H9 (cell line): ENCODE measurements at regions not wholly inside any gene's neighbourhood (a gene's known extent, or its start where the extent isn't known, plus 50 kb on each side); places are given as distances from the start of the nearest gene placed in this dataset.

ENCODE experiments used
- DNase-seq: peaks from one replicate; pipeline ENCODE4 v3.0.0-alpha.2; 2017
- H2AFZ ChIP-seq: one replicate; pipeline ENCODE4 v1.6.1; 2013; ENCODE audit warnings: mild to moderate bottlenecking, low read length, control low read depth, moderate library complexity
- H2AK5ac ChIP-seq: 2 replicates; pipeline ENCODE4 v1.6.1; 2013; ENCODE audit warnings: low read length, control low read depth, mixed read lengths; ENCODE audit not compliant: insufficient read length
- H2BK120ac ChIP-seq: one replicate; pipeline ENCODE4 v1.6.1; 2013; ENCODE audit warnings: low read depth, mild to moderate bottlenecking, low read length, control low read depth, inconsistent platforms; ENCODE audit not compliant: poor library complexity, severe bottlenecking
- H2BK12ac ChIP-seq: 2 replicates; pipeline ENCODE4 v1.6.1; 2013; ENCODE audit warnings: low read length, control low read depth, mixed read lengths, low read depth; ENCODE audit not compliant: insufficient read length
- H2BK15ac ChIP-seq: 2 replicates; pipeline ENCODE4 v1.6.1; 2013; ENCODE audit warnings: low read depth, low read length, control low read depth
- H2BK20ac ChIP-seq: one replicate; pipeline ENCODE4 v1.6.1; 2013; ENCODE audit warnings: low read depth, mild to moderate bottlenecking, low read length, control low read depth, inconsistent platforms; ENCODE audit not compliant: poor library complexity, severe bottlenecking
- H2BK5ac ChIP-seq: 2 replicates; pipeline ENCODE4 v1.6.1; 2013; ENCODE audit warnings: low read length, control low read depth, mixed read lengths; ENCODE audit not compliant: insufficient read length
- H3K14ac ChIP-seq: 2 replicates; pipeline ENCODE4 v1.6.1; 2013; ENCODE audit warnings: low read length, control low read depth; ENCODE audit not compliant: insufficient read depth
- H3K18ac ChIP-seq: 2 replicates; pipeline ENCODE4 v1.6.1; 2013; ENCODE audit warnings: low read depth, mild to moderate bottlenecking, mixed read lengths, low read length, control low read depth; ENCODE audit not compliant: insufficient read length
- H3K23ac ChIP-seq: 2 replicates; pipeline ENCODE4 v1.6.1; 2013; ENCODE audit warnings: low read length, control low read depth, mixed read lengths, low read depth; ENCODE audit not compliant: insufficient read length
- H3K23me2 ChIP-seq: 2 replicates; pipeline ENCODE4 v1.6.1; 2013; ENCODE audit warnings: low read depth, mild to moderate bottlenecking, mixed read lengths, low read length, control low read depth; ENCODE audit not compliant: insufficient read length, poor library complexity, severe bottlenecking
- H3K27ac ChIP-seq: 2 replicates; pipeline ENCODE4 v1.5.1; 2013; ENCODE audit warnings: low read length, control low read depth, mixed read lengths, low read depth; ENCODE audit not compliant: insufficient read length
- H3K27me3 ChIP-seq: 2 replicates; pipeline ENCODE4 v1.6.1; 2013; ENCODE audit warnings: low read length, control low read depth, inconsistent platforms; ENCODE audit not compliant: insufficient read depth
- H3K4ac ChIP-seq: 2 replicates; pipeline ENCODE4 v1.6.1; 2013; ENCODE audit warnings: low read depth, mild to moderate bottlenecking, control low read depth, inconsistent platforms, low read length, moderate library complexity
- H3K4me1 ChIP-seq: 2 replicates; pipeline ENCODE4 v1.6.1; 2013; ENCODE audit warnings: low read length, control low read depth, inconsistent platforms; ENCODE audit not compliant: insufficient read depth
- H3K4me2 ChIP-seq: 2 replicates; pipeline ENCODE4 v1.6.1; 2013; ENCODE audit warnings: low read length, control low read depth, mixed read lengths; ENCODE audit not compliant: insufficient read length, insufficient read depth
- H3K56ac ChIP-seq: 2 replicates; pipeline ENCODE4 v1.6.1; 2013; ENCODE audit warnings: low read depth, mild to moderate bottlenecking, mixed read lengths, low read length, control low read depth; ENCODE audit not compliant: insufficient read length
- H3K79me1 ChIP-seq: 2 replicates; pipeline ENCODE4 v1.6.1; 2013; ENCODE audit warnings: low read depth, mild to moderate bottlenecking, moderate library complexity, low read length, control low read depth, inconsistent platforms; ENCODE audit not compliant: insufficient read depth, poor library complexity, severe bottlenecking
- H3K79me2 ChIP-seq: 2 replicates; pipeline ENCODE4 v1.6.1; 2013; ENCODE audit warnings: low read length, control low read depth, inconsistent platforms; ENCODE audit not compliant: insufficient read depth
- H3K9ac ChIP-seq: 2 replicates; pipeline ENCODE4 v1.6.1; 2013; ENCODE audit warnings: low read length, control low read depth, mixed read lengths; ENCODE audit not compliant: insufficient read length; ENCODE audit errors: extremely low read depth
- H3K9me3 ChIP-seq: one replicate; pipeline ENCODE4 v1.6.1; 2013; ENCODE audit warnings: low read depth, low read length, inconsistent platforms; ENCODE audit not compliant: control insufficient read depth
- H3T11ph ChIP-seq: one replicate; pipeline ENCODE4 v1.6.1; 2013; ENCODE audit warnings: mild to moderate bottlenecking, low read length, control low read depth, inconsistent platforms
- H4K20me1 ChIP-seq: one replicate; pipeline ENCODE4 v1.6.1; 2013; ENCODE audit not compliant: control insufficient read depth, insufficient read length, insufficient read depth
- H4K5ac ChIP-seq: 2 replicates; pipeline ENCODE4 v1.6.1; 2013; ENCODE audit warnings: low read depth, mild to moderate bottlenecking, mixed read lengths, low read length, control low read depth; ENCODE audit not compliant: insufficient read length
- H4K8ac ChIP-seq: replicated peaks from 2 replicates; pipeline ENCODE4 v1.6.1; 2013; ENCODE audit warnings: low read length, control low read depth, mixed read lengths, low read depth; ENCODE audit not compliant: insufficient read length
- H4K91ac ChIP-seq: 2 replicates; pipeline ENCODE4 v1.6.1; 2013; ENCODE audit warnings: low read depth, mild to moderate bottlenecking, moderate library complexity, mixed read lengths, low read length, control low read depth; ENCODE audit not compliant: insufficient read length
- H3K27ac Mint-ChIP-seq, 3 experiments: 2 replicates in 2 of 3; 3 replicates in 1 of 3; pipeline ENCODE4 v1.8.0; 2020 to 2021; ENCODE audit warnings: mixed read lengths in 3 of 3, mild to moderate bottlenecking in 1 of 3, moderate library complexity in 1 of 3
- H3K27me3 Mint-ChIP-seq: 2 replicates; pipeline ENCODE4 v1.8.0; 2021; ENCODE audit warnings: low read depth, mild to moderate bottlenecking, moderate library complexity, mixed read lengths
- H3K36me3 Mint-ChIP-seq, 3 experiments: 2 replicates in 2 of 3; 3 replicates in 1 of 3; pipeline ENCODE4 v1.8.0; 2020 to 2021; ENCODE audit warnings: low read depth in 3 of 3, mixed read lengths in 3 of 3; ENCODE audit not compliant: insufficient read depth in 1 of 3
- H3K4me1 Mint-ChIP-seq, 2 experiments: 2 replicates each; pipeline ENCODE4 v1.8.0; 2020; ENCODE audit warnings: mixed read lengths in 2 of 2
- H3K4me3 Mint-ChIP-seq, 2 experiments: 2 replicates in 1 of 2; 3 replicates in 1 of 2; pipeline ENCODE4 v1.8.0; 2020 to 2021; ENCODE audit warnings: mild to moderate bottlenecking in 2 of 2, mixed read lengths in 2 of 2, moderate library complexity in 1 of 2
- H3K9me3 Mint-ChIP-seq, 2 experiments: 2 replicates in 1 of 2; 3 replicates in 1 of 2; pipeline ENCODE4 v1.8.0; 2020; ENCODE audit warnings: mild to moderate bottlenecking in 2 of 2, mixed read lengths in 2 of 2, moderate library complexity in 1 of 2
- CTCF ChIP-seq: fragments of 200-600 bp; sonication (generic); conservative IDR thresholded peaks from 3 replicates; pipeline ENCODE4 v1.8.0; 2021; ENCODE audit warnings: antibody characterized with exemption, mild to moderate bottlenecking
- WGBS: extraction: QIAGEN DNeasy Blood & Tissue Kit; methylation state at CpG from one replicate; pipeline ENCODE4 v1.1.7; 2013; ENCODE audit warnings: missing lambda C conversion rate, low lambda C conversion rate, mixed read lengths; ENCODE audit not compliant: insufficient read length; ENCODE audit errors: extremely low coverage; 5-methylcytosine and 5-hydroxymethylcytosine counted together

DNA sequence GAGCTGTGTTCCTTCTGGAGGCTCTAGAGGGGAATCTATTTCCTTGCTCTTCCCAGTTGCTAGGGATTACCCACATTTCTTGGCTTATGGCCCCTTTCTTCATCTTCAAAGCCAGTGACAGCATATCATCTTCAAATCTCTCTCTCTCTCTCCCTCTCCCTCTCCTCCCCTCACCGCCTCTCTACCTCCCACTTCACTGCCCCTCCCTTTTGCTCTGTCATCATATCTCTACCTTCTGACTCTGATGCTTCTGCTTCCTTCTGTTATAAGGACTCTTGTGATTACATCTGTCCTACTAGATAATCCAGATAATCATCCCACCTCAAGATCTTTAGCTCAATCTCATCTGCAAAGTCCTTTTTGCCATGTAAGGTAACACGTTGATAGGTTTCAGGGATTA lies 93.1 kb upstream of the TEX13D start:
- no peak overlapping the region for H2BK20ac ChIP-seq
- no peak overlapping the region for H4K91ac ChIP-seq
- Mint-ChIP-seq H3K9me3 (peaks cover 3 to 9% of the 10 kb centered on the region in 2 experiments; a peak in 4 of 5 replicates), H3K27ac (no peak overlapping the region), H3K36me3 (peaks cover 0 to 2% (median 0%) of the 10 kb centered on the region in 3 experiments; a peak in 2 of 7 replicates), H3K4me1 (peaks cover 10 to 19% of the 10 kb centered on the region in 2 experiments), H3K4me3 (no peak overlapping the region), H3K27me3 (peaks cover 38% of the 10 kb centered on the region)
- no peaks in the 10 kb centered on the region for H3K4me1 ChIP-seq
- H3K27ac ChIP-seq, result no peak overlapping the region
- H2AK5ac ChIP-seq, result no peak overlapping the region
- no peak overlapping the region for H3K9ac ChIP-seq
- no peak overlapping the region for H4K8ac ChIP-seq
- H3K79me2 ChIP-seq, result no peaks in the 10 kb centered on the region
- no peak overlapping the region for H3K23ac ChIP-seq
- no peak overlapping the region for H3K4me2 ChIP-seq
- H3K18ac ChIP-seq, result no peak overlapping the region
- no peak overlapping the region for H2BK5ac ChIP-seq
- no peaks in the 10 kb centered on the region for H3K23me2 ChIP-seq
- no CpG with 5 or more reads among the region's 2 CpGs for WGBS
- H4K20me1 ChIP-seq, result no peaks in the 10 kb centered on the region
- peaks cover 10% of the 10 kb centered on the region for H3K9me3 ChIP-seq
- no peak overlapping the region for H2AFZ ChIP-seq
- TF ChIP-seq CTCF, result no peak
- no peaks in the 10 kb centered on the region for H3K79me1 ChIP-seq
- H2BK120ac ChIP-seq, result no peak overlapping the region
- H3K4ac ChIP-seq, result no peak overlapping the region
- no peak overlapping the region for H3K14ac ChIP-seq
- DNase-seq, result no peak
- no peak overlapping the region for H3T11ph ChIP-seq
- H3K27me3 ChIP-seq, result no peaks in the 10 kb centered on the region
- no peak overlapping the region for H2BK15ac ChIP-seq
- no peak overlapping the region for H3K56ac ChIP-seq
- no peak overlapping the region for H2BK12ac ChIP-seq
- H4K5ac ChIP-seq, result no peak overlapping the region
